MCF 10A (cell line): ENCODE measurements at regions not wholly inside any gene's neighbourhood (a gene's known extent, or its start where the extent isn't known, plus 50 kb on each side); places are given as distances from the start of the nearest gene placed in this dataset.
A peak's percentile ranks its signal among the peaks of the same experiment; 100 is the strongest.

ENCODE experiments used
- BruUV-seq: library from RNA; stranded (reverse); fragments of 400-500 nt; replicated peaks from 2 replicates; lab custom pipeline; 2021; lab: Mats Ljungman, UMichigan
- CTCF ChIA-PET: fragments of 300-600 bp; sonication (Branson Sonifier 250); formaldehyde crosslinking; extraction: SDS; loops from one replicate; lab custom pipeline; 2021; ENCODE audit warnings: antibody characterized with exemption, inconsistent platforms; lab: Yijun Ruan, JAX
- POLR2A ChIA-PET: fragments of 300-600, 350-650 bp; sonication (Branson Sonifier 250); formaldehyde crosslinking; extraction: SDS; loops from one replicate; lab custom pipeline; 2020; ENCODE audit warnings: antibody characterized with exemption, inconsistent platforms; lab: Yijun Ruan, JAX
- DNase-seq: peaks from one replicate; pipeline ENCODE4 v3.0.0-alpha.2; 2018; ENCODE audit not compliant: unreplicated experiment
- H3K27ac Mint-ChIP-seq: one replicate; pipeline ENCODE4 v1.8.0; 2022; ENCODE audit warnings: mild to moderate bottlenecking, low read depth, mixed read lengths; ENCODE audit not compliant: unreplicated experiment
- H3K27me3 Mint-ChIP-seq: one replicate; pipeline ENCODE4 v1.8.0; 2022; ENCODE audit warnings: mixed read lengths; ENCODE audit not compliant: insufficient read depth, unreplicated experiment
- H3K36me3 Mint-ChIP-seq: one replicate; pipeline ENCODE4 v1.8.0; 2022; ENCODE audit warnings: mild to moderate bottlenecking, moderate library complexity, mixed read lengths; ENCODE audit not compliant: insufficient read depth, unreplicated experiment
- H3K4me1 Mint-ChIP-seq: one replicate; pipeline ENCODE4 v1.8.0; 2022; ENCODE audit warnings: mixed read lengths; ENCODE audit not compliant: insufficient read depth, unreplicated experiment
- H3K4me3 Mint-ChIP-seq: one replicate; pipeline ENCODE4 v1.8.0; 2022; ENCODE audit warnings: mild to moderate bottlenecking, moderate library complexity, mixed read lengths; ENCODE audit not compliant: unreplicated experiment
- H3K9me3 Mint-ChIP-seq: one replicate; pipeline ENCODE4 v1.8.0; 2022; ENCODE audit warnings: mixed read lengths; ENCODE audit not compliant: unreplicated experiment
- intact Hi-C: fragments of 100-400 bp; cut with micrococcal nuclease; formaldehyde crosslinking; loops from 2 replicates; pipeline ENCODE4 v1.14.1; 2022
- TF ChIP-seq, protein P1 (sequence below): fragments of 200-600 bp; IDR thresholded peaks from one replicate; pipeline ENCODE4 v1.8.0; 2022; ENCODE audit warnings: antibody characterized with exemption, mild to moderate bottlenecking; ENCODE audit not compliant: unreplicated experiment

DNA sequence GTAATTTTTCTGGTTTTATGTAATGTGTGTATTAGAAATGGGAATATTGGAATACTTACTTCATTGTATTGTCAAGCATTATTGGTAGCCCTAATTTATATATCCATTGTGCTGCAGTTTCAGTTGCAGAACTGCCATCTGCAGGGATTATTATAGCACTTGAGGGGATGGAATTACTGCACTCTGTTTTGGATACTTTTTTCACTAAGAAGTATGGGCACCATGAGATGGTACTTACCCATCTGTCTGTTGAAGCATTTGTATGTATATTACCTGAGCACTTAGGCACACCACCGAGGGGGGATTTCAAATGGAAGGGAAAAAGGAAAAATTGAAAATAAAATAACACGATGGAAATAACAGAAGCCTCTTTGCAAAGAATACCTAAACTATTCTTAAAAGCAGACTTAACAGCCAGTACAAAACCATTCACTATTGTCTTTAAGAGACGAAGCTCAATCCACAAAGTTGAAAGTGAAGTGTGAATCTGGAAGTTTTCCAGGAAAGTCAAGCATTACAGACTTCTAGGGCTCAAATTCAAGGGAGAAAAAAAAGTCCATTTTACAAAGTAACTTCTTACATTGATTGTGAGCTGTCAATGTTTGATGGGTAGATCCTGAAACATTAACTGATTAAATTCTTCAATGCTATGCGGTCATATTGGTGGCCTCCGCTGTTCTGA is 318.7 kb downstream of the SOX4 start:
- H3K36me3 Mint-ChIP-seq = no peaks in the 10 kb centered on the region
- intact Hi-C loops = no loop called here
- no peak overlapping the region for H3K27ac Mint-ChIP-seq
- no peaks in the 10 kb centered on the region for H3K9me3 Mint-ChIP-seq
- H3K4me1 Mint-ChIP-seq = peaks cover 10% of the 10 kb centered on the region
- ChIA-PET POLR2A (interaction anchor here (0.6 kb wide), 1 partner anchor 138 kb away, joined by 6 read pairs; no protein-coding TSS in a partner anchor), CTCF (interaction anchor here (0.7 kb wide), 1 partner anchor 372 kb away, joined by 3 read pairs; no protein-coding TSS in a partner anchor)
- H3K27me3 Mint-ChIP-seq = no peaks in the 10 kb centered on the region
- no peak overlapping the region for H3K4me3 Mint-ChIP-seq
- no peak for DNase-seq
- no TSS peak for BruUV-seq
- TF ChIP-seq, protein P1, sequence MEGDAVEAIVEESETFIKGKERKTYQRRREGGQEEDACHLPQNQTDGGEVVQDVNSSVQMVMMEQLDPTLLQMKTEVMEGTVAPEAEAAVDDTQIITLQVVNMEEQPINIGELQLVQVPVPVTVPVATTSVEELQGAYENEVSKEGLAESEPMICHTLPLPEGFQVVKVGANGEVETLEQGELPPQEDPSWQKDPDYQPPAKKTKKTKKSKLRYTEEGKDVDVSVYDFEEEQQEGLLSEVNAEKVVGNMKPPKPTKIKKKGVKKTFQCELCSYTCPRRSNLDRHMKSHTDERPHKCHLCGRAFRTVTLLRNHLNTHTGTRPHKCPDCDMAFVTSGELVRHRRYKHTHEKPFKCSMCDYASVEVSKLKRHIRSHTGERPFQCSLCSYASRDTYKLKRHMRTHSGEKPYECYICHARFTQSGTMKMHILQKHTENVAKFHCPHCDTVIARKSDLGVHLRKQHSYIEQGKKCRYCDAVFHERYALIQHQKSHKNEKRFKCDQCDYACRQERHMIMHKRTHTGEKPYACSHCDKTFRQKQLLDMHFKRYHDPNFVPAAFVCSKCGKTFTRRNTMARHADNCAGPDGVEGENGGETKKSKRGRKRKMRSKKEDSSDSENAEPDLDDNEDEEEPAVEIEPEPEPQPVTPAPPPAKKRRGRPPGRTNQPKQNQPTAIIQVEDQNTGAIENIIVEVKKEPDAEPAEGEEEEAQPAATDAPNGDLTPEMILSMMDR = no peak

- TF ChIP-seq, protein P1 = no peak
- no peak overlapping the region for H3K4me3 Mint-ChIP-seq
- H3K4me1 Mint-ChIP-seq = peaks cover 10% of the 10 kb centered on the region
- peak overlapping the region; percentile 5 for H3K27ac Mint-ChIP-seq
- intact Hi-C loops = no loop called here
- ChIA-PET POLR2A (no interaction called here), CTCF (no interaction called here)
- no peaks in the 10 kb centered on the region for H3K36me3 Mint-ChIP-seq
- H3K27me3 Mint-ChIP-seq = no peaks in the 10 kb centered on the region
- no TSS peak for BruUV-seq
- peak; percentile 45 for DNase-seq
- no peaks in the 10 kb centered on the region for H3K9me3 Mint-ChIP-seq
Measured at GRCh38 chr6:21914121-21914973, 320.8 kb downstream of the SOX4 start.

DNA sequence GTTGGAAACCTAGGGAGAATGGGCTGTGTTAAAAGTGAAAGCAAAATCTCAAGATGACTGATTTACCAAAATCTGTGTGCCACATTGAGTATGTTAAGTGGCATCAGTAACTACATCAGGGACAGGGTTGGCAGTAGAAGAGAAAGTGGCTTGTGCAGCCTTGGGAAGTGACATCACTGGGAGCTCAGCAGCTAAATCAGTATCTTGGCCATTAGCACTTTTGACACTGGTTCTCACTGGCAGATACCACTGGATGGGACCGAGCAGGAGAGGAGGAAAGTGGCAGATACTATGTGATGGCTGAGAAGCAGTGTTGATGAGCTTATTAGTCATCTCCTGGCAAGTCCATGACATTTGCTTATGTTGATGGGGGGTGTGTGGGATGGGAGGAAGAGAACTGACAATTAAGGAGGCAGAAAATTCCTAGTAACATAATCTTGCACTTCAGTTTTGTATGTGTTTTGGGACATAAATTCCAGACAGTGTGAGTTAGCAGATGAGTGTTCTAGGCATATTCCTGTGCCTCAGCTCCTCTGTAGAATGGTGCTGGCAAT is 322.2 kb downstream of the SOX4 start:
- CTCF ChIA-PET = interaction anchor here (0.6 to 0.7 kb wide), 3 partner anchors 9 to 45 kb away, joined by 3 to 4 read pairs (median 3); no protein-coding TSS in a partner anchor
- BruUV-seq = no TSS peak
- Mint-ChIP-seq H3K27me3 (no peaks in the 10 kb centered on the region), H3K36me3 (no peaks in the 10 kb centered on the region), H3K27ac (no peak overlapping the region), H3K4me3 (peak overlapping the region; percentile 12), H3K9me3 (no peaks in the 10 kb centered on the region), H3K4me1 (peaks cover 10% of the 10 kb centered on the region)
- TF ChIP-seq, protein P1 = no peak
- DNase-seq = peak; percentile 49
- POLR2A ChIA-PET = interaction anchor here (1.0 kb wide), 1 partner anchor 167 kb away, joined by 3 read pairs; no protein-coding TSS in a partner anchor
- intact Hi-C loops = no loop called here

DNA sequence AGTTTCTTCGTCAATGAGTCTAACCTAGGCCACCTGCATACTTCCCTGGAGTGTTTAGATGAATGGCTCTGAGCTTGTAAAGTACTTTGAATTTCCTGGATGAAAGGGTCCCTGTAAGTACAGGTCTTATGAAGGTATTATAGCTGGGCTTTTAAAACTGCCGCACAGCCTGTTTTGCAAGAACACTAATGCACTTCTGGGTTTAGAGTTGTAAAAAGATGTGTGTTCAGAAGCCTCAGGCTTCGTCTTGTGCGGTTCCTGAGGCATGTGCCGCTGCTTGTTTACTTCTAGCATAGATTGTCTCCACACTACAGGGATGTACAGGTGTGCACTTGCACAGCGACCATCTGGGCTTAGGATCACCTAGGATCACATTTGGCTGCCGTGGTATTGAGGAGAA is 324.5 kb downstream of the SOX4 start:
- H3K4me3 Mint-ChIP-seq = no peak overlapping the region
- ChIA-PET POLR2A (no interaction called here), CTCF (no interaction called here)
- peaks cover 10% of the 10 kb centered on the region for H3K4me1 Mint-ChIP-seq
- no peaks in the 10 kb centered on the region for H3K9me3 Mint-ChIP-seq
- H3K27ac Mint-ChIP-seq = no peak overlapping the region
- H3K36me3 Mint-ChIP-seq = no peaks in the 10 kb centered on the region
- no peak for DNase-seq
- TF ChIP-seq, protein P1 = no peak
- no peaks in the 10 kb centered on the region for H3K27me3 Mint-ChIP-seq
- no TSS peak for BruUV-seq
- intact Hi-C loops = no loop called here
